Coronary artery (tissue), 2 donors: ENCODE measurements at regions not wholly inside any gene's neighbourhood (a gene's known extent, or its start where the extent isn't known, plus 50 kb on each side); places are given as distances from the start of the nearest gene placed in this dataset.
"Not testable (repeated sequence)": the region's sequence is repeated elsewhere in the genome, so short reads cannot be mapped to it uniquely, and the experiment has no call there.

ENCODE experiments used
- DNase-seq: peaks from one replicate; pipeline ENCODE4 v3.0.0-alpha.2; 2017; ENCODE audit warnings: low spot score
- H3K27ac ChIP-seq, 2 donors: fragments of 200-600 bp; sonication (generic); one replicate each; pipeline ENCODE4 v1.5.1; 2016 to 2019
- H3K4me3 ChIP-seq: fragments of 200-600 bp; sonication (generic); 2 replicates; pipeline ENCODE4 v1.5.1; 2016; ENCODE audit warnings: mild to moderate bottlenecking, moderate library complexity
- TF ChIP-seq, protein P1 (sequence below): fragments of 200-600 bp; sonication (generic); IDR thresholded peaks from one replicate; pipeline ENCODE4 v1.5.1; 2019; ENCODE audit warnings: antibody characterized with exemption

DNA sequence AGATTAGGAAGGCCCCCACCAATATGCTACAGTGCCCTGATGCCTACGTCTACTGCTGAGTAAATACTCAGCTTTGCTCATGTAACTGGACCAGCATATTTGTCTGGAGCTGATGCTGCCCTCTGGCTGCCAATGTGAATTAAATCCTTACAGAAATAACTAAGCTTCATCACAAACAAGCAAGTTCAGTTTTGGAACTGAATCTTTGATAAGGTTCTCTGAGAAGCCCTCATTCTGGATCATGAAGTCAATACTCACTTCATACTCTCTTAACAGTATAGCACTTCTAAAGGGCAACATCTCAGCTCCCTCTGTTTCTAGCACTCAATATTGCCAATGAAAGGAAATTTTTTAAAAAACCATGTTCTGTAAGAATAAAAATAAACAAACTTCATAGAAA is 246.7 kb downstream of the ETV1 start:
- Histone ChIP-seq H3K4me3 (no peak overlapping the region), H3K27ac (no peak overlapping the region)
- TF ChIP-seq, protein P1, sequence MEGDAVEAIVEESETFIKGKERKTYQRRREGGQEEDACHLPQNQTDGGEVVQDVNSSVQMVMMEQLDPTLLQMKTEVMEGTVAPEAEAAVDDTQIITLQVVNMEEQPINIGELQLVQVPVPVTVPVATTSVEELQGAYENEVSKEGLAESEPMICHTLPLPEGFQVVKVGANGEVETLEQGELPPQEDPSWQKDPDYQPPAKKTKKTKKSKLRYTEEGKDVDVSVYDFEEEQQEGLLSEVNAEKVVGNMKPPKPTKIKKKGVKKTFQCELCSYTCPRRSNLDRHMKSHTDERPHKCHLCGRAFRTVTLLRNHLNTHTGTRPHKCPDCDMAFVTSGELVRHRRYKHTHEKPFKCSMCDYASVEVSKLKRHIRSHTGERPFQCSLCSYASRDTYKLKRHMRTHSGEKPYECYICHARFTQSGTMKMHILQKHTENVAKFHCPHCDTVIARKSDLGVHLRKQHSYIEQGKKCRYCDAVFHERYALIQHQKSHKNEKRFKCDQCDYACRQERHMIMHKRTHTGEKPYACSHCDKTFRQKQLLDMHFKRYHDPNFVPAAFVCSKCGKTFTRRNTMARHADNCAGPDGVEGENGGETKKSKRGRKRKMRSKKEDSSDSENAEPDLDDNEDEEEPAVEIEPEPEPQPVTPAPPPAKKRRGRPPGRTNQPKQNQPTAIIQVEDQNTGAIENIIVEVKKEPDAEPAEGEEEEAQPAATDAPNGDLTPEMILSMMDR: peak; percentile 45
- no peak for DNase-seq

DNA sequence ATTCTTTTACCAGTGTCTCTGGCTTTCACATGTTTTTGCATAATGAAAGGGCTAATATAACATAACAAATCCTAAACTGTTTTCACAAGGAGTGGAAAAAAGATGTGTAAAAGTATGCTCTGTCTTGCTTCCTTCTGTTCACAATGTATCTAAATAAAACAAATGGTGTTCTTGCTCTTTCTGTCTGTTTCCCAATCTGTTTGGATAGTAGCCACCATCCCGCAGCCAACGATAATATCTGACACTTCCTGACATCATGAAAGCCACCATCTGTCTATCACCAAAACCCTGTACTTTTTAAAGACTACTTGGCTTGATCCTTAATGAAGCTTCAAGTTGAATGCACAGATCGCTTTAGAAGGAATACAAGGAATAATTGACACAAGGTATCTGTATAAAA is 246.2 kb downstream of the ETV1 start:
- no peak for DNase-seq
- no peak overlapping the region for H3K27ac ChIP-seq
- no peak overlapping the region for H3K4me3 ChIP-seq
- TF ChIP-seq, protein P1: no peak

DNA sequence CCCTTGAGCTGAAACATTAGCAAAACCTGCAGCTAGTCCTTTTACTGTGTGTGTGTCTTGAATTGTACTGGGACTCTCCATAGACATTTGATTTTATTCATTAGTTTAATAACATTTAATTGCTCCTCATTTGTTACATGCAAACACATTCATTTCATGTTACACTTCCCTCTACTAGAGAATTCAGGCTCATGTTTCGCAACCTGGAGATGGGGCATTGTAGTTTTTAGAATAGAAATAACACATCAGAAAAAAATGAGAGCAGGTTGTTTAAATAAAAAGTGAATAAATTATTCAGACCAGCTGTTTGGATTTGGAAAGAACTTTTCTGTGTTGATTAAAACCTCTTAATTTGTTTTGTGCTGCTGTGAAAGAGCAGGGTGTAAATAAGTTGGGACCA is 243.9 kb downstream of the ETV1 start:
- H3K4me3 ChIP-seq: no peak overlapping the region
- no peak overlapping the region for H3K27ac ChIP-seq
- TF ChIP-seq, protein P1: no peak
- DNase-seq: no peak

DNA sequence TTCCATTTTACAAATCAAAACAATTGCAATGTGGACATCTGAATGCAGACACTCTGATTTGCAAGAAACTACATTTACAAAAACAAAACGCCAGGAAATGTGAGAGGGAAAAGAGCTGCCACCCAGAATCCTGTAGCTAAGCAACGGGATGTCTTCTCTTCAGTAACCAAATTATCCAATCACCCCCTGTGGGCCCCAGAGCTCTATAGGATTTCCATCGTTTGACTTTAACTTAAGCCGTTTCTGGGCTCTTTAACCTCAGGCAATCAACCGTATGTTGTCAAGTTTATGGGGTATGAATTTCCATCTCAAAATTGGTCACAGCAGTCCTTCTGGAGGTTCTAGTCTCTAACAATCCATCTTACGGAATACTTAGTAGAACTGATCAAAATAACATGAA is 240.5 kb downstream of the ETV1 start:
- DNase-seq: no peak
- Histone ChIP-seq H3K4me3 (no peak overlapping the region), H3K27ac (no peak overlapping the region)
- TF ChIP-seq, protein P1: no peak

DNA sequence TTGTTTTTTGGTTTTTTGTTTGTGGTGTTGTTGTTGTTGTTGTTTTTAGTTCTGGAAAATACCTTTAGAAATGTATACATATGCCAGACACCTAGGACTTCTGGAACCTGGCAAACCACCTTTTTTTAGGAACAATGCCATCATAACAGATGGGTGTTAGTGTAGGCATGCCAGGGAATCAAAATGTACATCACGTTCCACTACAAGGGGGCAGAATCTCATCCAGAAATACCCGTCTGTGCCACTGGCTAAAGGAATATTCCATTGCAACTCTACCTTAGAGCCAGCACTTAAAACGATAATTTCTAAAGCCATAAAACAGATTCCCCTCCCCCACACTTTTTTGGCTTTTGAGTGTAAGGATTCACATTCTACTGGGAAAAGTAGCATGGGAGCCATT is 239.8 kb downstream of the ETV1 start:
- H3K4me3 ChIP-seq: no peak overlapping the region
- TF ChIP-seq, protein P1: no peak
- DNase-seq: no peak
- no peak overlapping the region for H3K27ac ChIP-seq

DNA sequence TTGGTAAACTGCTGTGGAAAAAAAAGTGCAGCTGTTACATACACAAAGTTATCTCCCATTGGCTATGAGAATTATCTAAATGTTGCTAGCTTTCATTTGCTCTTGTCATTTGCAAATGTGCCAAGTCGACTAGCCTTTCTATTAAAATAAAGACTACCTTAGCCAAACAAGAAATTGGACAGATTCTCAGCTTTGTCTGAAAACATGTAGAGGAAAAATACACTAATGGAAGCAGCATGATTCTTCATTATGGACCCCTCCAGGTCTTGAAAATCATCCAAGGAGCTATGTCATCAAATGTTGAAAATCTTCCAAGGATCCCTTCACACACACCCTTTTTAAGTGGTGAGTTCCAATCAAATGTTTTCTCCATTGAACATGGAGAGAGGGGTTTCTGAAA is 237.7 kb downstream of the ETV1 start:
- no peak overlapping the region for H3K27ac ChIP-seq
- TF ChIP-seq, protein P1: no peak
- no peak for DNase-seq
- H3K4me3 ChIP-seq: no peak overlapping the region

DNA sequence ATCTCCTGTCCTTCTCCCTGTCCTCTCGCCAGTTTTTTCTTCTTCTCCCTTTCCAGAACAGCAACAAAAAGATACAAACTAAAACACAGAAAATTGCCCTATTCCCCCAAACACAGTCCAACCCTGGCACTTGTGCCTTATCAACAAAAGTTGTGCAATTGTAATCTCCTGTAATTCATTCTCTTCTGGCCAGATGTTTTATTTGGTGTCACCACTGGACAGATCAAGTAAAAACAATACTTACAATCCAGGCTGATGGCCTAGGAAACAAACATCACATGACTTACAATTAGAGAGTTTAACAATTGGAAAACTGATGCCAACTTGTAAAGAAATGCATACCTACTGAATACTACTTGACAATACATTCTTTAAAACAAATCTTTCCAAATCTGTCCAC is 231.6 kb downstream of the ETV1 start:
- H3K27ac ChIP-seq: no peak overlapping the region
- no peak overlapping the region for H3K4me3 ChIP-seq
- DNase-seq: no peak
- TF ChIP-seq, protein P1: no peak

DNA sequence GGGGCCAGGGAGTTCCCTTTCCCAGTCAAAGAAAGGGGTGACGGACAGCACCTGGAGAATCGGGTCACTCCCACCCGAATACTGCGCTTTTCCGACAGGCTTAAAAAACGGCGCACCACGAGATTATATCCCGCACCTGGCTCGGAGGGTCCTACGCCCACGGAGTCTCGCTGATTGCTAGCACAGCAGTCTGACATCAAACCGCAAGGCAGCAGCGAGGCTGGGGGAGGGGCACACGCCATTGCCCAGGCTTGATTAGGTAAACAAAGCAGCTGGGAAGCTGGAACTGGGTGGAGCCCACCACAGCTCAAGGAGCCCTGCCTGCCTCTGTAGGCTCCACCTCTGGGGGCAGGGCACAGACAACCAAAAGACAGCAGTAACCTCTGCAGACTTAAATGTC is 223.6 kb downstream of the ETV1 start:
- not testable (repeated sequence) for DNase-seq, H3K4me3 ChIP-seq, H3K27ac ChIP-seq
